Hypothalamus (tissue), 51 donors: ENCODE measurements at regions not wholly inside any gene's neighbourhood (a gene's known extent, or its start where the extent isn't known, plus 50 kb on each side); places are given as distances from the start of the nearest gene placed in this dataset.
"Not testable (repeated sequence)": the region's sequence is repeated elsewhere in the genome, so short reads cannot be mapped to it uniquely, and the experiment has no call there.

Experiments used
- DNase-seq, 51 donors: peaks; one replicate each; lab custom pipeline; 2025; lab: John Stamatoyannopoulos, UW

DNA sequence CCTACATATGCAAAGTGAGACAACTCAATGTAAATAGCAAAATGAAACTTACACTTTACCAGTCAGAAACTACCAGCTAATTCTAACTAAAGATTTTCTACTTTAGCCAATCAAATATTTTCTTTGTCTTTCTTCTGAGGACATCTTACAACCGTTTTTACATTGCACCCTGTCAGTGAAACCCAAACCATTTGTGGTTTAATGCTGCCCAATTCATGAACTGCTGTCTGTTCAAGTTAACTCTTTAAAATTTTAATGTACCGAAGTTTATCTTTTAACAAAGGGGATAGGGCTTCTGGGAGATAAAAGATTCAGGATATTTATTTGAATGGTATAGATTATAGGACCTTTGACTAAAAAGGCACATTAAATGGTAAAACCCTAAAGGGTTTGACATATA lies 121.3 kb upstream of the HDDC2 start:
- DNase-seq: no peak

DNA sequence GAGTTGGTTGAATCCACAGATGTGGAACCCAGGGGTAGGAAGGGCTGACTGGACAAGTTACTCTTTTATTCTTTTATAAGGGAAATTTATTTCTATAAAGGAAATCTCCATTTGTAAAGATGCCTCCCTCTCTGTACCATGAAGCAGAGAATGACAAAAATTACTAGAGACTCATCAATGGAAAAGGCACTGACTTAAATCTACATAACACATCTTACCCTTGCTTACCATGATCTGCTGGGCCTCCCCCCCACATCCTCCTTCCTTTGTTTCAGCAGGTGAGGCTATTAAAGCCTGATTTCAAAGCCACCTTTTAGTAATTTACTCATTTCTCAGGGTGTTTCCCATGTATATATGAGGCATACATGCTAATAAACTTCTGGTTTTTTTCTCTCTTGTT lies 130.2 kb upstream of the HDDC2 start:
- no peak for DNase-seq

DNA sequence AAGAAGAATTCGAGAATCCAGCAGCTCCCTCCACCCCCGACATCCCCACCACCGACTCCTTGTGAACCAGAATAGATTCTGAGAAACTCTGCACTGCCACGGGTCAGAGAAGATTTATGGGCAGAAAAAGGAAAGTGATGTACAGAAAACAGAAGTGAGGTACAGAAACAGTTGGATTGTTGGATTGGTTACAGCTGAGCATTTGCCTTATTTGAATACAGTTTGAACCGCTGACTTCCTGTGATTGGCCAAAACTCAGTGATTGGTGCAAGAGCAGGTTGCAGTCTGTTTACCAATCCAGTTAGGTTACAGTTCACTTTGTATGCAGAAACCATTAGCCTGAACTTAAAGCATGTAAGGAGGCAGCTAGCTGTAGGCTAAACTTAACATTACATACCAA lies 131.2 kb upstream of the HDDC2 start:
- DNase-seq: no peak

DNA sequence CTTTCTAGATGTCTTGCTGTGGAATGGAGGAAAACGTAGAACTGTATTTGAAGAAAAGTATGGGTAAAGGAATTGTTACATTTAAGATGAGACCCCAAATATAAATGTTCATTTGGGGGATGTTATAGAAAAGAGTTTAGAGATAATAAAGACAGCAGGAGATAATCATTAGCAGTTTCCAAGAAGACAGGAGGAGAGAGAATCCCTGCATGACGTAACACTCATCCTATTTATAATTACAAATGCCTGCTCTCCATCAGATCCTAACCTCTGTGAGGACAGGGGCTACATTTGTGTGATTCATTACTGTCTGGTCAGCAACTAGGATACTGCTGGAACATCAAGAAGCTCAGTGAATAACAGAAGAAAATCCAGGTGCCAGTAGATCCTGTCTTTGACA lies 133.0 kb upstream of the HDDC2 start:
- no peak for DNase-seq

DNA sequence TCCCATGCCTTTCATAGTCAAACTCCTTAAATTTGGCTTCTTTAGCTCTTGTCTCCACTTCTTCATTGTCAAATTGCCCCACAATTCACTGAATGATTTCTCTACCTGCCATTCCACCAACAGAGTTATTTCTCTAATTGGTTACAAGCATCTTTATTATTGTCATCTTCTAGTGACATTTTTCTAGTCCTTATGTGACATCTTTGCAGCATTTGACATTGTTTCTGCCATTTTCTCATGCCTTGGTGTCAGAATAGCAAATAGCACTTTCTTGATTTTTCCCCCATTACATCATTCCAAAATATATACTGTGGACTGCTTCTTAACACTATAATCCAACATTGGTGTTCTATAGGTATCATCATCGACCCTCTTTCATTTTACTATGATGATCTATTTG lies 137.7 kb upstream of the HDDC2 start:
- no peak for DNase-seq

DNA sequence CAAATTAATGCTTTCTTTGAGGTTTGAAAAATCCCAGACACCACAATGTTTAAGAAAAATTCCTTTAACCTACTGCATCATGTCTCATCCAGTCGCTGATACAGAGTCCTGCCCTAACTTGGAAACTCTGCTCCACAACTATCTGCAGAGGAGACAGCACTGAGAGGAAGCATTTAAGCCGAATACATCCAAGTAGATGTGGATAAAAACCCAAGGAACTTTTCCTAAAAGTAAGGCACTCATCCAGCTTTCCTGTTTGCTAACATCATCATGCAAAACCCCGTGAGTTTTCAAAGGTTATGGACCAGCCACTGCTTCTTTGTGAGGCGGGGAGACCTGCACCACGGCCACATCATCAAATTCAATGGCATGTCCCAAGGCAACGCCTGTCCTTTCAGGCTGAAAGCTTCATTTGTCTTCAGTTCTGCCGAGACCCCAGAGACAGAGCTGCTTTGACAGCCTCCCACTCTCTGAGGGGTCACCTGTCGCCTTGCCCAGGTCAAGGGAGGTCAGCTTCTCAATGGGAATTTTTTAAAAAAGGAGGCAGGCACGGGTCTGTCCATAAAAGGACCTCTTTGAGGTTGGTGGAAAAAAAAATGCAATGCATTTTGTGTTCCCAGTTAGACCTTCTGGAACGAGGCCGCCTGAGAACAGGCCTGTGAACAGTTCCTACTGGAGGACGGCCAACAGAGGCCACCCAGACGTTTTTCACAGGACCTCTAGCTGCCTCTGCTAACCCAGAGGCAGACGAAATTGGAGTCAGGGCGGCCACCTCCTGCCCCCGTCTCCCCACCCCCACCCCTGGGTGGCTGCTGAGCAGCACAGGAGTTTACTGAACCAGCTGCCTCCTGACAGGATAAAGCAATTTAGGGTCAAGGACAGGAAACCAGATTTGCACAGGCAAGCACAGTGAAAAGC lies 142.5 kb upstream of the HDDC2 start:
- peak in 31 of 51 donors; percentile 0 to 75 (median 24) for DNase-seq

DNA sequence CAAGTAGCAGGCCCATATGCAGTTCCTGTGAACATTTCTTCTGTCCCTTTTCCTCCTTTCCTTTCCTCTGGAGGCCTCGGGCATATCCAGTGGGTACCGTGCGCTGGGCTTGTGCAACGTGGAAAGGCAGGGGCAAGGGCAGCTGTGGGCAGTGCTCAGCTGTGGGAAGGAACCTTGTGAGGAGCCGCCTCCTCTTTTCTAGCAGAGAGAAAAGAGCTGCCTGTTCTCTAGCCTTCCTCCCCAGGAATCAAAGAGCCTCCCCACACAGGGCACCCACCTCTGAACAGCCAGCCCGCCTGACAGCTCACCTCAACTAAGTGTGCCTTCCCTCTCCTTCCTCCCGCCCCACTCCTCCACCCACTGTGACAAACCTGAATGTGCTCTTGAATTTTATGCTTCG lies 143.3 kb upstream of the HDDC2 start:
- DNase-seq: peak in 7 of 51 donors; percentile 1 to 35 (median 2)

DNA sequence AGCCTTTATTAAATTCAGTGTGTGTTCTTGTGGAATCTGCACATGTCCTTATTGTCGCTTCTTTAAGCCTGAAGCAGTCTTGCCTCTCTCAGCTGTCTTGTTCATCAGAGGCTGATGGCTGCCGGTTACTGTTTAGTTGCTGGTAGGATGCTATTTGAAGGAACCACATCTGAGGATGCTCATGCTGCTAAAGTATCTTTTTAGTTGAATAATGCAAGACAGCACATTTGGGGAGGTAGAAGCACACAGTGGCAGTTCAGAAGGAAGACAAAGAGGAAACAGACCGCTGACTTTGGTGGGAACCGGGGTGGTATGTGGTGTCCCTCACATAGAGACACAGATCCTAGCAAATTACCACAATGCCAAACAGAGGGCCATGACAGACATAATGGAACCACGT lies 144.2 kb upstream of the HDDC2 start:
- DNase-seq: no peak

DNA sequence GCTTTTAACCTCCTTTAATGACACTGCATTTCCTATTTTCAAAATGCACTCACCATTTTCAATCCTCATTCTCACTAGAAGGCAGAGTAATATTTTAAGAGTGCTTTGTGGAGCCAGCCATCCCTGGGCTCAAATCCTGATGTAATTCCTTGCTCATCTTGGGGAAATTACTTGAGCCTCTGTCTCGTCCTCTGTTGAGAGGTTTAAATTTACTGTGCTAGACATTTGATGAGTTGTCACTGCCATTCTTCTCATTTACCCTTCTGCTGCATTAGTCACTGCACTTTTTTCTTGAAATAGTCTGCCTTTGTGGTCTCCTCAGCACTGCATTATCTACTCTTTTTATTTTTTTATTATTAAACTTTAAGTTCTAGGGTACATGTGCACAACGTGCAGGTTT lies 150.0 kb upstream of the HDDC2 start:
- DNase-seq: no peak

DNA sequence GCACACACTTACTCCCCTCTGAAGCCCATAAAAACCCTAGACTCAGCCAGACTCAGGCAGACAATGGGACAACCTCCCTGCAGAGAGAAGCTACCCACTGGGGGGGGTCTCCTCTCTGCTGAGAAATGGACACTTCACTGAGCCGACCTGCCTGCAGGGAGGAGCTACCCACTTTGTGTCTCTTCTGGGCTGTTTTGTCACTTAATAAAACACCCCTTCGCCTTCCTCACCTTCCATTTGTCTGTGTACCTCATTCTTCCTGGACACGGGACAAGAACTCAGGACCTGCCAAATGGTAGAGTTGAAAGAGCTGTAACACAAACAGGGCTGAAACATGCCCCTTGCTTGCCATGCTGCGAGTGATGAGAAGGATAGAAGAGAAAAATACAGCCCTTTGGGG lies 151.7 kb upstream of the HDDC2 start:
- no peak for DNase-seq

DNA sequence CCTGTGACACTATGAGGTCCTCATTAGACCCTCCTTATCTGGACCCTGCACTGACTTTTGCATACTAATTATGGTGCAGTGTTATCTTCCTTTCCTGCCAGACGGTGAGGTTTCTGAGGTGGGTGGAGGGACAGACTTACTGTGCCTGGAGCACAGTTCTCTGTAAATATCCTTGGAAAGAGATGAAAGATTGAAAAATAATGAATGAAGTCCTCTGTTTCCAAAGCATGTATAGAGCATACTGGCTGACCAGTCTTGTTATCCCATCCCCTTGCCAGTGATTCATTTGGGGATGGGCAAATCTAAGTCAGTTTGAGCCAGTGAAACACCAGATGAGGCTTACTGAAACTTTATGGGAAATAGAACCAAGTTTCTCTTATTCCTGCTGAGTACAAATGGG lies 152.6 kb upstream of the HDDC2 start:
- no peak for DNase-seq

DNA sequence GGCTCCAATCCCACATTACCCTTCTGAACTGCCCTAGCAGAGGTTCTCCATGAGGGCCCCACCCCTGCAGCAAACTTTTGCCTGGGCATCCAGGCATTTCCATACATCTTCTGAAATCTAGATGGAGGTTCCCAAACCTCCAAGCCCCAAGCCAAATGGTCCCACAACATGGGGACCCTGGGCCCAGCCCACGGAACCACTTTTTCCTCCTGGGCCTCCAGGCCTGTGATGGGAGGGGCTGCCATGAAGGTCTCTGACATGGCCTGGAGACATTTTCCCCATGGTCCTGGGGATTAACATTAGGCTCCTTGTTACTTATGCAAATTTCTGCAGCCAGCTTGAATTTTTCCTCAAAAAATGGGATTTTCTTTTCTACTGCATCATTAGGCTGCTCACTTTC lies 156.7 kb upstream of the HDDC2 start:
- not testable (repeated sequence) for DNase-seq

DNA sequence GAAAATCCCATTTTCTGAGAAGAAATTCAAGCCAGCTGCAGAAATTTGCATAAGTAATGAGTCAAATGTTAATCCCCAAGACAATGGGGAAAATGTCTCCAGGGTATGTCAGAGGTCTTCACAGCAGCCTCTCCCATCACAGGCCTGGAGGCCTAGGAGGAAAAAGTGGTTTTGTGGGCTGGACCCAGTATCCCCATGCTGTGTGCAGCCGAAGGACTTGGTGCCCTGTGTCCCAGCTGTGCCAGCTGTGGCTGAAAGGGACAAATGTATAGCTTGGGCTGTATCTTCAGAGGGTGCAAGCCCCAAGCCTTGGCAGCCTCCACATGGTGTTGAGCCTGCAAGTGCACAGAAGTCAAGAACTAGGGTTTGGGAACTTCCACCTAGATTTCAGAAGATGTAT lies 163.6 kb upstream of the HDDC2 start:
- DNase-seq: not testable (repeated sequence)

DNA sequence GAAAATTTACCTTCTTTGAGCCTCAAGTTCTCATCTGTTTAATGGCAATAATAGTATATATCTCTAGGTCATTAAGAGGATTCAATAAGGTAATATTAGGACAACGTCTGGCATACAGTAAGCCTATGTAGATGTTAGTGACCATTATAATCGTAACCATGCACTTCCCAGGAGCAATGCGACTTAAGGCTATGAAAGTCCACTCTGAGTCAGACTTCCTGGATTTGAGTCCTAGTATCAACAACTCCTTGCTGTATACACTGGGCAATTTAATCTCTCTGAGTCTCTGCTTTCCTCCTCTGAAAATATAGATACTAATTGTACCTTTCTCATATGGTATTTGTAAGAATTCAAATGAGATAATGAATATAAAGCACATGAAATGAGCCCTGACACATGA lies 168.1 kb upstream of the HDDC2 start:
- no peak for DNase-seq

DNA sequence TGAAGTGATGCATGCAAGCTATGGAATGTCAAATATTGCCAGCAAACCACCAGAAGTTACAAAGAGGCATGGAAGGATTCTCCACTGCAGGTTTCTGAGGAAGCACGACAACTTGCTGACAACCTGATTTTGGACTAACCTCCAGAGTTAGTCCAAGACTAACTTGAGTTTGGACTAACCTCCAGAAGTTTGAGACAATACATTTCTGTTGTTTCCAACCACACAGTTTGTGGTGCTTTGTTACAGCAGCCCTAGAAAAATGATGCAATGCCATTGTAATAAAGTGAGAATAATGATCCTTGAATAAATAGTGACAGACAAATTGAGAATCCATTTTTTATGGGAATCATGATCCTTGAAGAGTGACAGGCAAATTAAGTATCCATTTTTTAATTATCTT lies 169.9 kb upstream of the HDDC2 start:
- no peak for DNase-seq

DNA sequence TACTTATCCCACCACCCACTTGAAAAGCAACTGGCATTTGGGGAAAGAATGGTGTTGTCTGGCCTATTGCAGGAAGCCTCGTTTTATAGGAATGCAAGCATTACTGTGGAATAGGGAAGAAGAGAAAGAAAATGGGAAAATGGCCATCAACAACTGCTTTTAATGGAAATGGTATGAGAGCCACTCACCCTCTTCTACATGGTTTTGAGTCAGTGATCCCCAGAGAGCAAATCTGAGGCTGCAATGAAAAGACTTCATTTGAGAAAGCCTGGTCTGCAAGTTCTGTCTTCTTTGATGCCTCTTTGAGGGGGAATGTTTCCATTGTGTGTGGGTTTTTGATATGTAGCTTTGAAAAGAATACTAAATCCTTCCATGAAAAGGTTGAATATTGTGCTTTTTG lies 172.3 kb upstream of the HDDC2 start:
- DNase-seq: no peak

DNA sequence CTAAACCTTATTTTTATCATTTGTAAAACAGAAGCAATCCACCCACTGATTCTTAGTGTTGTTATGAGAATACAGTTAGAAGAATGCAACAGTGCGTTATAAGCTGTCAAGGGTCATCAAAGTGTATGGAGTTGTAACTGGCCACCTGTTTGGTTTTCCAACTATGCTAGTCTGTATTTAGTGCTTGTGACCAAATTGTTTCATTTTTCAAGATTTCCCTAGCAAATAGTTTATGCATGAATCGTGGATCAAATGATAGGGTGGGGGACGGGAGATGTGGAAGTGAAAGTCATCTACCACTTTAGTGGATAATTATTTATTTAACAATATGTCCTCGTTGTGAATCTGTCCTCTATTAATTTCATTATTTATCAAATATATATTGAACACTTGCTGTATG lies 175.4 kb upstream of the HDDC2 start:
- no peak for DNase-seq

DNA sequence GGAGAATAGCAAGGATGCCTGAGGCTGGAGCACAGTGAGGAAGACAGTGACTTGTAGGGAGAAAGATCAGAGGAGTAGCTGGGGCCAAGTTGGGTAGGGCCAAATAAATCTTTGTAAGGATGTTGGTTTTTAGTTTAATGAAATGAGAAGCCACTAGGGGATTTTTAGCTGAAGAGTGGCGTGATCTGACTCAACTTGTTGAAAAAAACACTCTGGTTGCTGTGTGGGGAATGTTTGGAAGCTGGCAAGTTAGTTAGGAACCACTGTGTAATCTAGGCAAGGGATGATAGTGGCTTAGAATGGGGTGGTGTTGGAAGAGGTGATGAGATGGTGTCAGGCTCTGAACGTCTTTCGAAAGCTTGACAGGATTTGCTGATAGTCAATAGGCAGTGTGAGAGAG lies 176.1 kb upstream of the HDDC2 start:
- DNase-seq: no peak

DNA sequence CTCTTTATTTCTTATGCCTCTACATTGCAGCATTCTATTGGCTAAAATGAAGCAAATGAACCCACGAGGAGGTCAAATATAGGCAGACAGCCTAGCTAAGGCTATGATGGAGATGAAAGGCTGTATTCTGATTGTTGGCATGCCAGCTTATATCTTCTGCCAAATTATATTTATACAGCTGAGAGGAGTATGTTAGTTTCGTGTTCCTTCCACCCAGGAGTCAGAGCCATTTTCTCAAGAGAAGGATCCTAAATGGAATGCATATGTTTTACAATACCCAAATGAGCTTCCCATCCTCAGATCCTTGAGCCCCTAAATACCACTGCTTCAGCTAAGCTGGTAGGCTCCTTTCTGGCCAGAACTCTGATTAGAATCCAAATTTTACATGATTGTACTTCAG lies 178.4 kb upstream of the HDDC2 start:
- no peak for DNase-seq

DNA sequence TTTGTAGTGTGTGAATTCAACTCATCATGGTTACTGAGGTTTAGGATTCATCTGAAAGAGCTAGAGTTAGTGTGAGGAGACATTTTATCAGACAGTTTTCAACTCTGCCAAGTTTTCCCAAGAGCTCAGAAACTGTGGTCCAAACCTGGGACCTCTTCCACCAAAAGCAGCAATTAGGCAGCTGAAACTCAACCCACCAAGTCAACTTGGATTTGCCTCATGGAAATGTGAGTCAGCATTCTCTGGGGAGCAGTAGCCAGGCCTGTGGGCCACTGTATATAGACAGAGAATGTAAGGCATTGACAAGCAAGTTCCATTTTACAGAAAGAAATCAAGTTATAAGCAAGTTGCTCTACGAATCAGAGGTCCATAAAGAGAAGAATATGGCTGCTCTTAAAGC lies 178.8 kb upstream of the HDDC2 start:
- DNase-seq: no peak

DNA sequence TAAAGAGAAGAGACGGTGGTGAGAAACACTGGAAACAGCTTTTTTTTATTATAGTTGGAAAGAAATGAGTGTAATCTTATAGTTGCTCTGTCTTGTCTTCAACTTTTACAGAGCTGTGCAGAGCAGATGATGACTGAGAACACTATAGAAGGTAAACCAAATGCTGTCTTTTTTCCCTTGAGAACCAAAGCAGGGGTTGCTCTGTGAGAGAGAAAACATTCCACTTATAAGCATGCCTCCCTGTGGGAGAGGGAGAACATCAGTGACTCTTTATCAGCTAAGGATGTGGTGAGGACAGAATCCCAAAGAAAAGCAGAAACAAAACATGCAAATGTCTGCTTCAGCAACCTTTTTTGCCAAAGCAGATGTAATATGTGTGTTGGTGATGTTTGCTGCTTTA lies 179.3 kb upstream of the HDDC2 start:
- no peak for DNase-seq

DNA sequence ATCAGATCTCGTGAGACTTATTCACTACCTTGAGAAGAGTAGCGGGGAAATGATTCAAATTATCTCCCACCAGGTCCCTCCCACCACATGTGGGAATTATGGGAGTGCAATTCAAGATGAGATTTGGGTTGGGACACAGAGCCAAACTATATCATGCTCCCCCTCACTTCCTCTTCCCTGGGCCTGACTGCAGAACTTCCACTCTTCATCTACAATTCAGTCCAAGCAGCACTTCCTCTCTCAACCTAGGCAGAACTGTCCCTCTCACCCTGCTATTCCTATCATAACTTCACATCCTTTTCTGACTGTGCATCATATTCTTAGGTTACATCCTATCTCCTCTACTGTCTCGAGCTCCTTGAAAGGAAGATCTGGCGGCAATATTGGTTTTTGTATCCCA lies 184.0 kb upstream of the HDDC2 start:
- no peak for DNase-seq

DNA sequence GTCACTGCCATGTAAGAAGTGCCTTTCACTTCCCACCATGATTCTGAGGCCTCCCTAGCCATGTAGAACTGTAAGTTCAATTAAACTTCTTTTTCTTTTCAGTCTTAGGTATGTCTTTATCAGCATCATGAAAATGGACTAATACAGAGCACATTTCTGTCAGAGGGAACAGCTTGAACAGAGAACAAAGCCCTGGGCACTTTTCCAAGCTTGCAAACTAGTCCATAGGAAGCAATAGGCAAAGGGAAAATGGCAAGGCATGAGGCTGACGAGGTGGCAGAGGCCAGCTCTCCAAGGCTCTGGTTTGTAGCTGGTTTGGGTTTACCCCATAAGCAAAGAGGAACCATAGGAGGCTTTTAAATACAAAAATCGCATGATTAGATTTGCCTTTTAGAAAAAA lies 185.1 kb upstream of the HDDC2 start:
- DNase-seq: no peak
